ENCODE measurements at regions not wholly inside any gene's neighbourhood (a gene's known extent, or its start where the extent isn't known, plus 50 kb on each side); places are given as distances from the start of the nearest gene placed in this dataset.

GRCh38 chr15:95432878-95433405 is 897.6 kb upstream of the NR2F2 start:
- no peak for TF ChIP-seq CTCF (IDR thresholded peaks at IDR 0.05; ENCODE audit: borderline replicate concordance, control extremely low read depth, extremely low read depth, insufficient read depth, missing control alignments)
- DNase-seq (ENCODE audit: low spot score): no peak
- in situ Hi-C loops (cut with MboI; ENCODE audit: low sequenced_read_pairs, unreplicated experiment): no loop called here

GRCh38 chr15:95439922-95440376 is 890.6 kb upstream of the NR2F2 start:
- DNase-seq (ENCODE audit: low spot score): no peak
- no peak for TF ChIP-seq CTCF (IDR thresholded peaks at IDR 0.05; ENCODE audit: borderline replicate concordance, control extremely low read depth, extremely low read depth, insufficient read depth, missing control alignments)
- in situ Hi-C loops (cut with MboI; ENCODE audit: low sequenced_read_pairs, unreplicated experiment): no loop called here

GRCh38 chr15:95440712-95441111 is 889.8 kb upstream of the NR2F2 start:
- in situ Hi-C loops (cut with MboI; ENCODE audit: low sequenced_read_pairs, unreplicated experiment): no loop called here

GRCh38 chr15:95442107-95442719 is 888.3 kb upstream of the NR2F2 start:
- no peak for DNase-seq (ENCODE audit: low spot score)
- no peak for TF ChIP-seq CTCF (IDR thresholded peaks at IDR 0.05; ENCODE audit: borderline replicate concordance, control extremely low read depth, extremely low read depth, insufficient read depth, missing control alignments)
- in situ Hi-C loops (cut with MboI; ENCODE audit: low sequenced_read_pairs, unreplicated experiment): no loop called here

More at GRCh38 chr15:95440712-95441111, 889.8 kb upstream of the NR2F2 start:
- TF ChIP-seq CTCF (IDR thresholded peaks at IDR 0.05; ENCODE audit: borderline replicate concordance, control extremely low read depth, extremely low read depth, insufficient read depth, missing control alignments): no peak
- DNase-seq (ENCODE audit: low spot score): no peak

DNA sequence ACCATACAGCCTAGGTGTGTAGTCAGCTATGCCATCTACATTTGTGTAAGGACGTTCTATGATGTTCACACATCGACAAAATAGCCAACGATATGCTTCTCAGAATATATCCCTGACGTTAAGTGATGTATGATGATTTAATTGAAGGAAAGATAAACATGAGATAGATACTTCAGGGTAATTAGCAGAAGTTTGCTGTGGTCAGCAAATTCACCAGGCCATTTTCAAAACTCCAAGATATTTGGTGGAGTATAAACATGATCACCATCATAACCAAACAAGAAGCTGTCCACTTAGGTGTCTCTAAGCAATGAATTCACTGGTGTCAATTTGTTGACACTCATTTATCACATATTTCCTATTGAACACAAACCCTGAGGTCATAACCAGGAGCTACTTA is 885.6 kb upstream of the NR2F2 start:
- no peak for DNase-seq (ENCODE audit: low spot score)
- TF ChIP-seq CTCF (IDR thresholded peaks at IDR 0.05; ENCODE audit: borderline replicate concordance, control extremely low read depth, extremely low read depth, insufficient read depth, missing control alignments): no peak
- in situ Hi-C loops (cut with MboI; ENCODE audit: low sequenced_read_pairs, unreplicated experiment): no loop called here

GRCh38 chr15:95446854-95447253 is 883.6 kb upstream of the NR2F2 start:
- TF ChIP-seq CTCF (IDR thresholded peaks at IDR 0.05; ENCODE audit: borderline replicate concordance, control extremely low read depth, extremely low read depth, insufficient read depth, missing control alignments): no peak
- no peak for DNase-seq (ENCODE audit: low spot score)
- in situ Hi-C loops (cut with MboI; ENCODE audit: low sequenced_read_pairs, unreplicated experiment): no loop called here
